ENCODE measurements at regions not wholly inside any gene's neighbourhood (a gene's known extent, or its start where the extent isn't known, plus 50 kb on each side); places are given as distances from the start of the nearest gene placed in this dataset.

DNA sequence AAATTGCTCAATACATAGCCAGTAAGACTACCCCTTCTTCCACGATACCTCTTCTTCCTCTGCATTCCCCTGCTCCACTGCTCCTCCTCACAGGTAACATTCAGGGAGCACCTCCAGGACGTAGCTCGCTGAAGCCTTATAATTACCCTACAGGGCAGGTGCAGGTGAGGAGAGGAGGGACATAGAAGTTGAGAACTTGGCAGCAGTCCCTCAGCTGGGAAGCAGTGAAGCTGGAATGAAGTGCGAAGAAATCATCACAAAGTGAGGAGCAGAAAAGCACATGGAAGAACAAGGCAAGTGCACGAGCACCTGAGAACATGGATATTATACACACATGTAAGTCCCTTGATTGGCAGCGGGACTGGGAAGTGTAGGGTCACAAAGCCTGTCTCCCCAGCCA is 118.2 kb downstream of the HSD17B3 start:
- DNase-seq: no peak

- no peak for DNase-seq
These were observed 123.8 kb downstream of the HSD17B3 start for GRCh38 chr9:96178153-96178552.

- DNase-seq: no peak
These were observed 124.3 kb downstream of the HSD17B3 start for GRCh38 chr9:96177719-96178028.

- no peak for DNase-seq
These were observed 124.8 kb downstream of the HSD17B3 start for GRCh38 chr9:96177005-96177718.

- no peak for DNase-seq
These were observed 126.2 kb downstream of the HSD17B3 start for GRCh38 chr9:96175796-96176195.

DNA sequence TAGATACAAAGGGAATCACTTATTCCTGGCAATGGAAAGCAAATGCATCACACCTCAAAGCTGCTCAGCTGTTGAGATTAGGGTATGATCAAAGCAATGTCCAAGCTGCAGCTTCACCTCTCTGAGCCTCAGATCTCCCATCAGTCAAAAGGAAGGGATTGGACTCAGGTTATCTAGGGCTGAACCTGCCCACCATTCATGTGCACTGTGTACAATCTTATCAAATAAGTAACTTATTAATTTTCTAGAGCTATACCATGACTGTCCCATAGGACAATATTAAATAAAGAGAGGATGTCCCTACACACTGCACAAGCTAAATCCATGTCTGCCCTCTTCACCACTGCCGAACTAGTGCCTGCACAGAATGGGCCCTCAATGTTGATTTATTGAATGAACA is 127.0 kb downstream of the HSD17B3 start:
- no peak for DNase-seq

DNA sequence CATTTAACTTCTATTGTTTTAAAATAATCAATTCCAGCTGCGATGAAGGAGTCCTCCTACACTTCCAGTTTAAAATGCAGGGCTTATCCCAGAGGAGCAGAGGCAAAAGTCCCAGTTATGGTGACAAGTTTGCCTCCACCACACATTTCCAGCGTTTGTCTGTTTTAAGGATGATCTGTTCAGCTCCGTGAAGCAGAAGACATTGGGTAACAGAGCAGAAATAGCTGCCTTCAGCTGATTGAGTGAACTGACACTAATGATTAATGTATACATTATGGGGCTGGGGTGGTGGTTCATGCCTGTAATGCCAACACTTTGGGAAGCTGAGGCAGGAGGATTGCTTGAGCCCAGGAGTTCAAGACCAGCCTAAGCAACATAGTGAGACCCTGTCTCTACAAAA is 127.6 kb downstream of the HSD17B3 start:
- no peak for DNase-seq

- no peak for DNase-seq
These were observed 128.3 kb downstream of the HSD17B3 start for GRCh38 chr9:96173640-96174039.

GRCh38 chr9:96172797-96173196 is 129.2 kb downstream of the HSD17B3 start:
- DNase-seq: no peak

- DNase-seq: no peak
These were observed 130.2 kb downstream of the HSD17B3 start for GRCh38 chr9:96171728-96172127.

GRCh38 chr9:96169901-96170300 is 132.1 kb downstream of the HSD17B3 start:
- no peak for DNase-seq

- DNase-seq: no peak
These were observed 132.5 kb downstream of the HSD17B3 start for GRCh38 chr9:96169484-96169883.

GRCh38 chr9:96168882-96169281 is 133.1 kb downstream of the HSD17B3 start:
- no peak for DNase-seq

GRCh38 chr9:96167011-96167410 is 135.0 kb downstream of the HSD17B3 start:
- DNase-seq: no peak

- no peak for DNase-seq
These were observed 137.7 kb downstream of the HSD17B3 start for GRCh38 chr9:96164268-96164683.

DNA sequence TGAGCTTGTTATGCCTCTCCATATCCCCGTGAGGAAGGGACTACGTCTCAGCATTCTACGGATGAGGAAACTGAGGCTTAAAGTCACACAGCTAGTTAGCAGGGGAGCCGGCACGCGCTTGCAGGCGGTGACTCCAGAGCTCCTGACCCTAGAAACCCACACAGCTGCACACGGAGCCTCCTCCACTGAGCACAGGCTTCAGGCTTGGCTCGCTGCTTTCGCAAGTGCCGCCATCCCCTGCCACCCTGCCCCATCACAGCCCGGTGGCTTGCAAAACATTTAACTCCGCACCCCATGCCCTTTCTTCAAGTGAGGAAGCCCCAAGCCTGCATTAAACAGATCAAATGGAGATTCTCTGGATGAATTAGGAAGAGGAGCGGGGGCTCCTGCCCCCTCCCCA is 138.3 kb downstream of the HSD17B3 start:
- no peak for DNase-seq

GRCh38 chr9:96163161-96163560 is 138.8 kb downstream of the HSD17B3 start:
- no peak for DNase-seq

GRCh38 chr9:96161819-96162218 is 140.2 kb downstream of the HSD17B3 start:
- DNase-seq: no peak

DNA sequence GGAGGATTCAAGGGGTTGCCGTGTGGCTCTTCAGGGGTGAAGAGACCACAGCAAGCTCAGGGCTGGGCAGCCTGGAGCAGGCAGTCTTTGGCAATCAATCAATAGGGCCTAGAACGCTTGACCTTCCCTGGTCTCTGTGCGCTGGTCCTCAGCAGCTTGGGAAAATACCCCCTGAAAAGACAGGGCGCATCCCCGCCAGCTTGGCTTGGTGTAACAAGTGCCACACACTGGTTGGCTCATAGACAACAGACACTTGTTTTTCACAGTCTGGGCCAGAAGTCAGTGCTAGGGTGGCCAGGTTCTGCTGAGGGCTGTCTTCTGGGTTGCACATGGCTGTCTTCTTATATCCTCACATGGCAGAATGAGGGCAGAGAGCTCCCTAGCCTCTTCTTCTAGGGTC is 141.1 kb downstream of the HSD17B3 start:
- no peak for DNase-seq

DNA sequence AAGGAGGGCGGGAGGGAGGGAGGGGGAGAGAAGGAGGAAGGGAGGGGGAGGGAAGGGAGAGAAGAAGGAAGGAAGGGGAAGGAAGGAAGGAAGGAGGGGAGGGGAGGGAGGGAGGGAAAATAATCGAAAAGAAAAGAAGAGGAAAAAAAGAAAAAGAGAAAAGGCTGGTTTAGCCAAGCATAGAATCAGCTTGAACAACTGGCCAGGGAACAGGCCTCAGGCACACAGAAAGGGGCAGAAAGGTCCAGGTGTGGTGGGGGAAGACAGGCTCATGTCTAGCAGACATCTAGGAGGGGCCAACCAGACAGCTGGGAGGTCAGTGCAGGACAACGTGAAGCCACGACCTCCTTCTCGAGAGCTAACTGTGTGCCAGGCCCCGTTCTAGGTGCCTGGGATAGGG is 141.8 kb downstream of the HSD17B3 start:
- DNase-seq: no peak

DNA sequence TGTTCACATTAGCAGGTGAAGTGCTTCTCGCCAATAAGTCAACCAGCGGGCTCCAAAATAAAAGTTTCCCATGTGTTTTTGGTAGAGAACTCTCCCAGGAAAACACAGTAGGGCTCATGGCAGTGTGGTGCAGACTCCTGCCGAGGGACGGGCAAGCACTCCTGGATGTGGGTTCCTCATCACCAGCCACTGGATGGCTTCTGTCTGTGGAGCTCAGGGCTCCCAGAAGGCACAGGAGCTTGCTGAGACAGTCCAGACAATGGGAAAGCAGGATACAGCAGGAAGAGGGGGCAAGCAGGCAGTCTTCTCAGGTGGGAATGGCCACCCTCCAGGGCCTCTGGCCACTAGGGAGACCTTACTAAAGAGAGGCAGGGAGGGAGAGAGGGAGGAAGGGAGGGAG is 142.4 kb downstream of the HSD17B3 start:
- DNase-seq: no peak

DNA sequence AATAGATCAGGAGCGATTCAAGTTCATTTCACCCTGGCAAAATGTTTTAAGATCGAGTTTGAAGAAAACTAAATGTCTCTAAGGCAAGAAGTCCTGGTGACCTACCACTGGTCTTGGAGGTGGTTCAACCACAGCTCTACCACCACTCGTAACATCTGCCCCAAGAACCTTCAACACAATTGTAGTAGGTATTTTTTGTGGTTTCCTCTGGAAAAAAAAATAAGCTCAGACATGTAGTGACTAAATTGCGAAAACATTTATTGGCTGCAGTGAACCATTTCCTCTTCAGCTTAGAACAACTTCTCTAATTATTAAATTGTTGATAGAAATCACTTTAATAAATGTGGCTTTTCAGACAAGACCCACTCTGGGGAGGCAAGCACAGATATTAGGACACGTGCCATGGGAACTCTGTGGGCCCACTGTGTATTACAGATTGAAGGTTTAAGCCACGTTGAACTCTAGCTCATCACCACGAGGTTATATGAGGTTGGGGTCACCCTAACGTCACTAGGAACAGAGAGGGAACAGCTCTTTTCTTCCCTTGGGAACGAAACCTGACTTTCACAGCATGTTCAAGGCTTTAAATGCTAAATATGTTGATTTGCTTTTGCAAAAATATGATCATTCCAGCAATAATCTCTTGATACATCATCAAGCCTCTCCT is 142.9 kb downstream of the HSD17B3 start:
- no peak for DNase-seq

DNA sequence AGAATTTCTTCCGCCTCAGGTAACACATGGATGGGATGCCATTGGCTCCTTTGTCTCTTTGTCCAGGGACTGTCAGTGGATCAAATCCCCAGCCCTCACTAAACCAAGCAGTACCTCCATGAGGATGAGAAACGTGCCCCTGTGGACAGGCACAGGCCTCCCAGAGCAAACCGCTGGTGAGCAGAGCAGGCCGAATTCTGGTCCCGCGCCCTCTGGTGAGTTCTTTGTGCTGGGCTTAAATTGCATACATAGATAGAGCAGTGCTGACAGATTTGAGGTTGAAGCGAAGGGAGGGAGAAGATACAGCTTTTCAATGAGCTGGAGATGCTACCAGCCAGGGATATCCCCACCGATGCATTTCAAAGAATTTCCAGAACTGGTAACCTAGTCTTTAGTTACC is 143.8 kb downstream of the HSD17B3 start:
- no peak for DNase-seq

- no peak for DNase-seq
These were observed 144.3 kb downstream of the HSD17B3 start for GRCh38 chr9:96157675-96158074.

Measured in activated CD4-positive, alpha-beta T cell treated with anti-CD3 and anti-CD28 coated beads, Interleukin-2, amount 50 U/mL, for 48 hours (primary cell).